CD14-positive monocyte (primary cell): ENCODE measurements at regions not wholly inside any gene's neighbourhood (a gene's known extent, or its start where the extent isn't known, plus 50 kb on each side); places are given as distances from the start of the nearest gene placed in this dataset.

Source experiments
- DNase-seq, 3 donors: peaks; one replicate each; pipeline ENCODE4 v3.0.0-alpha.2; 2011 to 2022
- H2AFZ ChIP-seq: 2 replicates; pipeline ENCODE4 v1.6.0; 2012; ENCODE audit warnings: mild to moderate bottlenecking, low read depth, low read length, inconsistent platforms; ENCODE audit not compliant: insufficient read depth, poor library complexity, severe bottlenecking
- H3K27ac ChIP-seq, 2 donors: 1 replicate in 1 of 2; 2 replicates in 1 of 2; pipeline ENCODE4 v1.5.1; 2012 to 2013; ENCODE audit warnings: low read length in 2 of 2, control low read depth in 1 of 2, inconsistent platforms in 1 of 2, low read depth in 1 of 2, mild to moderate bottlenecking in 1 of 2
- H3K27me3 ChIP-seq, 2 donors: one replicate each; pipeline versions ENCODE4 v1.6.0 to v1.6.1; 2011 to 2013; ENCODE audit warnings: low read length in 2 of 2; ENCODE audit not compliant: control insufficient read depth in 2 of 2, insufficient read depth in 2 of 2
- H3K36me3 ChIP-seq, 2 donors: replicated peaks in 1 of 2; 1 replicate in 1 of 2; 2 replicates in 1 of 2; pipeline versions ENCODE4 v1.5.1 to v1.6.1; 2012 to 2013; ENCODE audit warnings: low read length in 2 of 2, control low read depth in 1 of 2, inconsistent platforms in 1 of 2, mild to moderate bottlenecking in 1 of 2; ENCODE audit not compliant: insufficient read depth in 2 of 2, control insufficient read depth in 1 of 2
- H3K4me1 ChIP-seq, 2 donors: 1 replicate in 1 of 2; 2 replicates in 1 of 2; pipeline versions ENCODE4 v1.5.1 to v1.6.1; 2012 to 2013; ENCODE audit warnings: low read length in 2 of 2, control low read depth in 1 of 2, inconsistent platforms in 1 of 2, mild to moderate bottlenecking in 1 of 2, moderate library complexity in 1 of 2; ENCODE audit not compliant: insufficient read depth in 2 of 2, control insufficient read depth in 1 of 2
- H3K4me2 ChIP-seq: replicated peaks from 2 replicates; pipeline ENCODE3; 2012; ENCODE audit warnings: low read length, moderate library complexity, mild to moderate bottlenecking; ENCODE audit not compliant: poor library complexity, severe bottlenecking; ENCODE audit errors: extremely low read depth
- H3K4me3 ChIP-seq, 3 experiments: fragments of 200-600 bp in 1 of 3; sonication (generic) in 1 of 3; replicated peaks in 1 of 3; 1 replicate in 2 of 3; 2 replicates in 1 of 3; pipeline ENCODE4 v1.5.1; 2011 to 2013; ENCODE audit warnings: low read length in 3 of 3, mild to moderate bottlenecking in 3 of 3, control low read depth in 2 of 3, low read depth in 2 of 3, inconsistent platforms in 1 of 3, moderate library complexity in 1 of 3
- H3K79me2 ChIP-seq: 2 replicates; pipeline ENCODE4 v1.6.0; 2012; ENCODE audit warnings: mild to moderate bottlenecking, control low read depth, inconsistent platforms, low read length, moderate library complexity; ENCODE audit not compliant: insufficient read depth
- H3K9ac ChIP-seq: 2 replicates; pipeline ENCODE4 v1.6.0; 2017; ENCODE audit warnings: low read length, mild to moderate bottlenecking; ENCODE audit not compliant: insufficient read depth, poor library complexity, severe bottlenecking
- H3K9me3 ChIP-seq, 2 donors: replicated peaks in 1 of 2; 1 replicate in 1 of 2; 2 replicates in 1 of 2; pipeline versions ENCODE4 v1.5.1 to v1.6.1; 2012 to 2013; ENCODE audit warnings: low read length in 2 of 2, control low read depth in 1 of 2; ENCODE audit not compliant: control insufficient read depth in 1 of 2, insufficient read depth in 1 of 2
- H4K20me1 ChIP-seq: 2 replicates; pipeline ENCODE4 v1.6.0; 2012; ENCODE audit warnings: mild to moderate bottlenecking, low read length, control low read depth, moderate library complexity; ENCODE audit not compliant: insufficient read depth
- H3K27ac Mint-ChIP-seq, 7 donors: one replicate each; pipeline ENCODE4 v1.8.0; 2020; ENCODE audit warnings: mild to moderate bottlenecking in 7 of 7, mixed read lengths in 7 of 7, moderate library complexity in 6 of 7, inconsistent platforms in 2 of 7
- H3K27me3 Mint-ChIP-seq, 3 donors: one replicate each; pipeline ENCODE4 v1.8.0; 2021 to 2022; ENCODE audit warnings: low read depth in 3 of 3, mild to moderate bottlenecking in 3 of 3, mixed read lengths in 3 of 3, moderate library complexity in 3 of 3, inconsistent platforms in 1 of 3
- H3K36me3 Mint-ChIP-seq, 2 donors: one replicate each; pipeline ENCODE4 v1.8.0; 2020; ENCODE audit warnings: mixed read lengths in 2 of 2, inconsistent platforms in 1 of 2, mild to moderate bottlenecking in 1 of 2
- H3K4me1 Mint-ChIP-seq: one replicate; pipeline ENCODE4 v1.8.0; 2020; ENCODE audit warnings: mild to moderate bottlenecking, mixed read lengths
- H3K4me3 Mint-ChIP-seq, 2 donors: one replicate each; pipeline ENCODE4 v1.8.0; 2020; ENCODE audit warnings: mild to moderate bottlenecking in 2 of 2, mixed read lengths in 2 of 2, moderate library complexity in 1 of 2
- H3K9me3 Mint-ChIP-seq, 7 donors: one replicate each; pipeline ENCODE4 v1.8.0; 2020 to 2022; ENCODE audit warnings: mixed read lengths in 7 of 7, mild to moderate bottlenecking in 6 of 7, moderate library complexity in 6 of 7, inconsistent platforms in 2 of 7
- CTCF ChIP-seq: fragments of 200-600 bp; IDR thresholded peaks from one replicate; pipeline ENCODE4 v1.8.0; 2022; ENCODE audit warnings: antibody characterized with exemption, mild to moderate bottlenecking
- WGBS: methylation state at CpG from one replicate; pipeline ENCODE4 v1.1.5; 2013; ENCODE audit warnings: missing lambda C conversion rate; ENCODE audit not compliant: insufficient coverage; 5-methylcytosine and 5-hydroxymethylcytosine counted together
- intact Hi-C, 2 donors: fragments of 100-400 bp; cut with micrococcal nuclease; formaldehyde crosslinking; loops; one replicate each; pipeline versions ENCODE4 v1.15.0 to v1.15.1; 2023

GRCh38 chr10:78690354-78691111 is 378.2 kb upstream of the ZMIZ1 start:
- no peaks in the 10 kb centered on the region for H3K9me3 Mint-ChIP-seq

More at GRCh38 chr10:78690354-78691111, 378.2 kb upstream of the ZMIZ1 start:
- no peak overlapping the region for H3K4me3 ChIP-seq
- no peaks in the 10 kb centered on the region for H4K20me1 ChIP-seq
- H3K36me3 Mint-ChIP-seq: no peaks in the 10 kb centered on the region
- no peak for TF ChIP-seq CTCF
- no peak overlapping the region for H3K4me2 ChIP-seq
- DNase-seq: no peak
- H3K4me3 Mint-ChIP-seq: no peak overlapping the region
- H3K36me3 ChIP-seq: no peaks in the 10 kb centered on the region
- H3K27me3 ChIP-seq: no peaks in the 10 kb centered on the region
- no peak overlapping the region for H3K27ac Mint-ChIP-seq
- H2AFZ ChIP-seq: no peak overlapping the region
- whole genome bisulfite sequencing: 100% methylated on average over 3 of the region's 3 CpGs
- H3K27me3 Mint-ChIP-seq: peaks cover 1 to 7% (median 5%) of the 10 kb centered on the region in 3 donors
- no peaks in the 10 kb centered on the region for H3K4me1 Mint-ChIP-seq
- H3K4me1 ChIP-seq: no peaks in the 10 kb centered on the region
- no peaks in the 10 kb centered on the region for H3K9me3 ChIP-seq
- intact Hi-C loops: no loop called here
- no peak overlapping the region for H3K27ac ChIP-seq
- no peak overlapping the region for H3K9ac ChIP-seq
- no peaks in the 10 kb centered on the region for H3K79me2 ChIP-seq
